AG04450 (cell line): ENCODE measurements at regions not wholly inside any gene's neighbourhood (a gene's known extent, or its start where the extent isn't known, plus 50 kb on each side); places are given as distances from the start of the nearest gene placed in this dataset.
"Not testable (repeated sequence)": the region's sequence is repeated elsewhere in the genome, so short reads cannot be mapped to it uniquely, and the experiment has no call there.

Source experiments
- CTCF ChIA-PET: fragments of 300-600, 350-600 bp; formaldehyde crosslinking; extraction: SDS; loops from one replicate; lab custom pipeline; 2022; ENCODE audit warnings: antibody characterized with exemption, inconsistent platforms; lab: Charles Lee
- POLR2A ChIA-PET: fragments of 350-600 bp; formaldehyde crosslinking; extraction: SDS; loops from one replicate; lab custom pipeline; 2021; ENCODE audit warnings: antibody characterized with exemption, inconsistent platforms; lab: Yijun Ruan, JAX
- DNase-seq: peaks from one replicate; pipeline ENCODE4 v3.0.0-alpha.2; 2011; ENCODE audit warnings: low read depth, low spot score
- H3K27ac ChIP-seq: one replicate; pipeline ENCODE4 v1.5.1; 2012; ENCODE audit warnings: low read depth, low read length, control low read depth
- H3K27me3 ChIP-seq: one replicate; pipeline ENCODE4 v1.6.0; 2012; ENCODE audit warnings: low read length; ENCODE audit not compliant: control insufficient read depth, insufficient read depth
- H3K4me3 ChIP-seq: 2 replicates; pipeline ENCODE4 v1.5.1; 2011; ENCODE audit warnings: mild to moderate bottlenecking, low read depth, low read length, control low read depth
- H3K9me3 ChIP-seq: 2 replicates; pipeline ENCODE4 v1.5.1; 2012; ENCODE audit warnings: low read length; ENCODE audit not compliant: control insufficient read depth, insufficient read depth
- CTCF ChIP-seq: IDR thresholded peaks from 2 replicates; pipeline ENCODE4 v1.5.1; 2011; ENCODE audit warnings: low read depth, low read length, control low read depth, inconsistent platforms

DNA sequence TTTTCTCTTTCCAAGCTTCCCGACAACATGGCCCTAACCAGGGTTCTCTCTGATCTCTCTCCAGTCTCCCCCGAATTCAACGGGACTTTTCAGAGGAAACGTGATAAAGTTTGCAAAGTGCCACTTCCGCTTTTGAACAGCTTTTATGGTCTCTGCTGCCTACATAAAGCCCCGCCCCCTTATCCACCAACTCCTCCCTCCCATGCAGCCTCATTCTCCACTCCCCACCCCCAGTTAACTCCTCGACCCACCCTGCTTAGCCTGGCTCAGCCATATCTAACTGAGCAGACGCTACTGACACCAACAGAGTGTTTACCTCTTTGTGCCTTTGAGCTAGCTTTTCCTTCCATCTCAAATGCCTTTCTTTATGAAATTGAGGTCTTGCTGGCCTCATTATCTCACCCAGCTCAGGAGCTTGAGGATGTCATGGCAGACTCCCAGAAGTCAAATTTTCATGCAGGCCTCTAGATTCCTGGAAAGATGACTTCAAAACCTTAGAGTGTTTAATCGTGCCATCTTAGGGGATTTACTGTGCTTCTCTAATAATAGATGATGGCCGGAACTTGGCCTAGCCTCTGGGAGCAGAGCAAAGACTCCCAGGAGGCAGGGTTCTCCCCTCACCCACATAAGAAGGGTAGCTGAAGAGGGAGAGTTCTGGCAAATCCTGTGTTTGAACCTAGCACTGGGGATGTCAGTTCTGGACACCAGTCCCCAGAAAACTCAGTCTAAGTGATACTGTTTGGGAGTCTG, 606.0 kb downstream of the BCOR start:
- Histone ChIP-seq H3K27ac (no peak overlapping the region), H3K4me3 (no peak overlapping the region), H3K27me3 (no peaks in the 10 kb centered on the region), H3K9me3 (no peaks in the 10 kb centered on the region)
- ChIA-PET POLR2A (no interaction called here), CTCF (no interaction called here)
- TF ChIP-seq CTCF, result no peak
- no peak for DNase-seq

DNA sequence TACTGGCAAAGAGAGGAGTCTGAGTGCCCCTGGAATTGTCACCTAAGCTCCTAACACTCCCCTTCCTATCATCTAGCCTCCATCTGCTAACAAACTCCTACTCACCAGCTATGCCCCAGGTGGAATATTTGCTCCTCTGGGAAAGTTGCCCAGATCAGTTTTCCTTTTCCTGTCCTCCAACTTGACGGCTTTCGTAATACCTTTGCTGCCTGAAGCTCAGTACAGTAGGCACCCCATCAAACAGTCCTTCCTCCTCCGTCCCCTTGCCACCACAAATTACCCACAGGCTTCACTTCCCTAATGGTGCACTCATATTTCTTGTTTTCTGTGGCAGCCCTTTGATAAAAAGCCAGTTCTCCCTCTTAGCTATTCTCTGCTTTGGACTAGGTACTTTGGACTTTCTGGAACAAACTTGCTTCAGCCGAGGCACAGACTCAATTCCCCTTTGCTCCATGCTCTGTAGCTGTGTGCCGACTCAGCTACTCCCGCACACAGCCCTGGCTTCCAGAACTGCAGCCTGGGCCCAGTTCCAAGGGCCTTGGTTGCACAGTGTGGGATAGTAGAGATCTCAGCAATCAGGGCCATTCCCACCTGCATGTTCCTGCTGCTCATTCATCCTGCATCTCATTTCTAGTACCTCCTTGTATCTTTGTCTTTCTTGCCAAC, 605.1 kb downstream of the BCOR start:
- Histone ChIP-seq H3K27ac (no peak overlapping the region), H3K9me3 (no peaks in the 10 kb centered on the region), H3K27me3 (no peaks in the 10 kb centered on the region), H3K4me3 (no peak overlapping the region)
- ChIA-PET CTCF (no interaction called here), POLR2A (no interaction called here)
- no peak for DNase-seq
- TF ChIP-seq CTCF, result no peak

DNA sequence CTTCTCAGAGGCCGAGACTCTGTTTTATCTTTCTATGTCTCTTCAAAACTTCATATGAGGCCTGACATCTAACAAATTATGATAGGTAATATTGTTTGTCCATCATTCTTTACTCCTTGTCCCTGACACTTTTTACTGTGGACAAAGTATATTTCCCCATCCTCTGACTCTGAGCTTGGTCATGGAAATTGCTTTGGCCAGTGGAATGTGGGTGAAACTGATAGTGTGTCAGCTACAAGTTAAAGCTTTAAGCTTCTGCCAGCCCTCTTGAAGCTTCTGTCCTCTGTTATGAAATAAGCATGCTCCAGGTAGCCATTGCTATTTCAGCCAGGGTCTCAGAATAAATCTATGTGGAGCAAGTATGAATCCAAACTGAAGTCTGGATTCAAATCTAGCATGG, 604.6 kb downstream of the BCOR start:
- Histone ChIP-seq H3K4me3 (no peak overlapping the region), H3K27me3 (no peaks in the 10 kb centered on the region), H3K9me3 (no peaks in the 10 kb centered on the region), H3K27ac (no peak overlapping the region)
- ChIA-PET POLR2A (no interaction called here), CTCF (no interaction called here)
- DNase-seq, result no peak
- TF ChIP-seq CTCF, result no peak

DNA sequence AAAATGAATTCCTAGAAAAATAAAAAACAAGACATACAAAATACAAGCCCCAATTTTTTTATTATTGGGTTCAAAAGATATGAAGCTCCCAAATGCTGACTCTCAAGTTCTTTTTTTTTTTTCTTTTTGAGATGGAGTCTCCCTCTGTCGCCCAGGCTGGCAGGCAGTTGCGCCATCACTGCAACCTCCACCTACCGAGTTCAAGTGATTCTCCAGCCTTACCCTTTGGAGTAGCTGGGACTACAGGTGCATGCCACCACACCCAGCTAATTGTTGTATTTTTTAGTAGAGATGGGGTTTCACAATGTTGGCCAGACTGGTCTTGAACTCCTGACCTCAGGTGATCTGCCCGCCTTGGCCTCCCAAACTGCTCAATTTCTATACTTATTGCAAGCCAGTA, 600.6 kb downstream of the BCOR start:
- CTCF ChIA-PET, H3K27ac ChIP-seq, DNase-seq, H3K27me3 ChIP-seq, H3K4me3 ChIP-seq, H3K9me3 ChIP-seq, POLR2A ChIA-PET: not testable (repeated sequence)

DNA sequence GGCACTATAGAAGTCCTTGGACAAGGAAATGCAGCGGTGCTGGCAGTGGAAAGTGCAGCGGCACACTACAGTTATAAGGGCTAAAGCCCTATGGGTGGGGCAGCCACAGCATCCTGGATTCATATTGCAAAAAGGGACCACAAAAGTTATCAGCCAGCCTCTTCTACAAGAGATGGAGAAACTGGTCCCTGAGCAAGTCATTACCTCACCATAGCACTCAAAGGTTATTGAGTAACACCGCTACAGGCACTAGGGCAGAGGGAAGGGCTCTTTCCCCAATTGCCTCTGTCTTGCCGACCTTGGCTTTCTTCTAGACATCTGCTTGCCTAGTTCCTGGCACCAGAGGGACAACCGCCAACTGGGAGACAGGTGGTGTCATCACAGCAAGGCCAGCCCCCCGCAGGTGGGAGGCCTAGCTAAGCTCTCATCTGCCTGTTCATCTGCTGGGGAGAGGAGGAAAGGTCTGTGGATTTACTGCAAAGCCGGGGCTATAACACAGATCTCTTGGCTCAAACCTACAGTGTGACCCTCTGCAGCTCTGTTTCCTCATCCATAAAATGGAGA, 600.0 kb downstream of the BCOR start:
- Histone ChIP-seq H3K9me3 (no peaks in the 10 kb centered on the region), H3K27ac (no peak overlapping the region), H3K27me3 (no peaks in the 10 kb centered on the region), H3K4me3 (no peak overlapping the region)
- no peak for DNase-seq
- TF ChIP-seq CTCF, result no peak
- ChIA-PET CTCF (no interaction called here), POLR2A (no interaction called here)
